CD14-positive monocyte (primary cell): ENCODE measurements at regions not wholly inside any gene's neighbourhood (a gene's known extent, or its start where the extent isn't known, plus 50 kb on each side); places are given as distances from the start of the nearest gene placed in this dataset.

Experiments
- DNase-seq, 3 donors: peaks; one replicate each; pipeline ENCODE4 v3.0.0-alpha.2; 2011 to 2022
- H2AFZ ChIP-seq: 2 replicates; pipeline ENCODE4 v1.6.0; 2012; ENCODE audit warnings: mild to moderate bottlenecking, low read depth, low read length, inconsistent platforms; ENCODE audit not compliant: insufficient read depth, poor library complexity, severe bottlenecking
- H3K27ac ChIP-seq, 2 donors: 1 replicate in 1 of 2; 2 replicates in 1 of 2; pipeline ENCODE4 v1.5.1; 2012 to 2013; ENCODE audit warnings: low read length in 2 of 2, control low read depth in 1 of 2, inconsistent platforms in 1 of 2, low read depth in 1 of 2, mild to moderate bottlenecking in 1 of 2
- H3K27me3 ChIP-seq, 2 donors: one replicate each; pipeline versions ENCODE4 v1.6.0 to v1.6.1; 2011 to 2013; ENCODE audit warnings: low read length in 2 of 2; ENCODE audit not compliant: control insufficient read depth in 2 of 2, insufficient read depth in 2 of 2
- H3K36me3 ChIP-seq, 2 donors: replicated peaks in 1 of 2; 1 replicate in 1 of 2; 2 replicates in 1 of 2; pipeline versions ENCODE4 v1.5.1 to v1.6.1; 2012 to 2013; ENCODE audit warnings: low read length in 2 of 2, control low read depth in 1 of 2, inconsistent platforms in 1 of 2, mild to moderate bottlenecking in 1 of 2; ENCODE audit not compliant: insufficient read depth in 2 of 2, control insufficient read depth in 1 of 2
- H3K4me1 ChIP-seq, 2 donors: 1 replicate in 1 of 2; 2 replicates in 1 of 2; pipeline versions ENCODE4 v1.5.1 to v1.6.1; 2012 to 2013; ENCODE audit warnings: low read length in 2 of 2, control low read depth in 1 of 2, inconsistent platforms in 1 of 2, mild to moderate bottlenecking in 1 of 2, moderate library complexity in 1 of 2; ENCODE audit not compliant: insufficient read depth in 2 of 2, control insufficient read depth in 1 of 2
- H3K4me2 ChIP-seq: replicated peaks from 2 replicates; pipeline ENCODE3; 2012; ENCODE audit warnings: low read length, moderate library complexity, mild to moderate bottlenecking; ENCODE audit not compliant: poor library complexity, severe bottlenecking; ENCODE audit errors: extremely low read depth
- H3K4me3 ChIP-seq, 3 experiments: fragments of 200-600 bp in 1 of 3; sonication (generic) in 1 of 3; replicated peaks in 1 of 3; 1 replicate in 2 of 3; 2 replicates in 1 of 3; pipeline ENCODE4 v1.5.1; 2011 to 2013; ENCODE audit warnings: low read length in 3 of 3, mild to moderate bottlenecking in 3 of 3, control low read depth in 2 of 3, low read depth in 2 of 3, inconsistent platforms in 1 of 3, moderate library complexity in 1 of 3
- H3K79me2 ChIP-seq: 2 replicates; pipeline ENCODE4 v1.6.0; 2012; ENCODE audit warnings: mild to moderate bottlenecking, control low read depth, inconsistent platforms, low read length, moderate library complexity; ENCODE audit not compliant: insufficient read depth
- H3K9ac ChIP-seq: 2 replicates; pipeline ENCODE4 v1.6.0; 2017; ENCODE audit warnings: low read length, mild to moderate bottlenecking; ENCODE audit not compliant: insufficient read depth, poor library complexity, severe bottlenecking
- H3K9me3 ChIP-seq, 2 donors: replicated peaks in 1 of 2; 1 replicate in 1 of 2; 2 replicates in 1 of 2; pipeline versions ENCODE4 v1.5.1 to v1.6.1; 2012 to 2013; ENCODE audit warnings: low read length in 2 of 2, control low read depth in 1 of 2; ENCODE audit not compliant: control insufficient read depth in 1 of 2, insufficient read depth in 1 of 2
- H4K20me1 ChIP-seq: 2 replicates; pipeline ENCODE4 v1.6.0; 2012; ENCODE audit warnings: mild to moderate bottlenecking, low read length, control low read depth, moderate library complexity; ENCODE audit not compliant: insufficient read depth
- H3K27ac Mint-ChIP-seq, 7 donors: one replicate each; pipeline ENCODE4 v1.8.0; 2020; ENCODE audit warnings: mild to moderate bottlenecking in 7 of 7, mixed read lengths in 7 of 7, moderate library complexity in 6 of 7, inconsistent platforms in 2 of 7
- H3K27me3 Mint-ChIP-seq, 3 donors: one replicate each; pipeline ENCODE4 v1.8.0; 2021 to 2022; ENCODE audit warnings: low read depth in 3 of 3, mild to moderate bottlenecking in 3 of 3, mixed read lengths in 3 of 3, moderate library complexity in 3 of 3, inconsistent platforms in 1 of 3
- H3K36me3 Mint-ChIP-seq, 2 donors: one replicate each; pipeline ENCODE4 v1.8.0; 2020; ENCODE audit warnings: mixed read lengths in 2 of 2, inconsistent platforms in 1 of 2, mild to moderate bottlenecking in 1 of 2
- H3K4me1 Mint-ChIP-seq: one replicate; pipeline ENCODE4 v1.8.0; 2020; ENCODE audit warnings: mild to moderate bottlenecking, mixed read lengths
- H3K4me3 Mint-ChIP-seq, 2 donors: one replicate each; pipeline ENCODE4 v1.8.0; 2020; ENCODE audit warnings: mild to moderate bottlenecking in 2 of 2, mixed read lengths in 2 of 2, moderate library complexity in 1 of 2
- H3K9me3 Mint-ChIP-seq, 7 donors: one replicate each; pipeline ENCODE4 v1.8.0; 2020 to 2022; ENCODE audit warnings: mixed read lengths in 7 of 7, mild to moderate bottlenecking in 6 of 7, moderate library complexity in 6 of 7, inconsistent platforms in 2 of 7
- WGBS: methylation state at CpG from one replicate; pipeline ENCODE4 v1.1.5; 2013; ENCODE audit warnings: missing lambda C conversion rate; ENCODE audit not compliant: insufficient coverage; 5-methylcytosine and 5-hydroxymethylcytosine counted together
- intact Hi-C, 2 donors: fragments of 100-400 bp; cut with micrococcal nuclease; formaldehyde crosslinking; loops; one replicate each; pipeline versions ENCODE4 v1.15.0 to v1.15.1; 2023
- TF ChIP-seq, protein P1 (sequence below): fragments of 200-600 bp; IDR thresholded peaks from one replicate; pipeline ENCODE4 v1.8.0; 2022; ENCODE audit warnings: antibody characterized with exemption, mild to moderate bottlenecking

DNA sequence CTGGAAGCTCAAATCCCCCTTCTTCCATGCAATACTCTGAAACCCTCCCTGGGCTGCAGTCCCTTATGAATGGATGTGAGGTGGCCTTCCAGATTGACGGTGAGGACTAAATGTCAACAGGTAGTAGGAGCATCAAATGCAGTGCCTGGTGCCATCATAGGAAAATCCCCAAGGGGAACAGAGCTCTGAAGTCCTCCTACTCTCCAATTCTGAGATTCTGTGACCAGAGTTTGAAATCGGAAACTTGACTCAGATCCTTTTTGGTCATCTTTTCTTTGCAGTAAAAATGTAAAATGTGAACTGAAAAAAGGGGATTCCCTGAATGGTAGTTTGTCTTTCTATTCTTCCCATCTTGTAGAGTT lies 68.8 kb upstream of the TJP1 start:
- TF ChIP-seq, protein P1, sequence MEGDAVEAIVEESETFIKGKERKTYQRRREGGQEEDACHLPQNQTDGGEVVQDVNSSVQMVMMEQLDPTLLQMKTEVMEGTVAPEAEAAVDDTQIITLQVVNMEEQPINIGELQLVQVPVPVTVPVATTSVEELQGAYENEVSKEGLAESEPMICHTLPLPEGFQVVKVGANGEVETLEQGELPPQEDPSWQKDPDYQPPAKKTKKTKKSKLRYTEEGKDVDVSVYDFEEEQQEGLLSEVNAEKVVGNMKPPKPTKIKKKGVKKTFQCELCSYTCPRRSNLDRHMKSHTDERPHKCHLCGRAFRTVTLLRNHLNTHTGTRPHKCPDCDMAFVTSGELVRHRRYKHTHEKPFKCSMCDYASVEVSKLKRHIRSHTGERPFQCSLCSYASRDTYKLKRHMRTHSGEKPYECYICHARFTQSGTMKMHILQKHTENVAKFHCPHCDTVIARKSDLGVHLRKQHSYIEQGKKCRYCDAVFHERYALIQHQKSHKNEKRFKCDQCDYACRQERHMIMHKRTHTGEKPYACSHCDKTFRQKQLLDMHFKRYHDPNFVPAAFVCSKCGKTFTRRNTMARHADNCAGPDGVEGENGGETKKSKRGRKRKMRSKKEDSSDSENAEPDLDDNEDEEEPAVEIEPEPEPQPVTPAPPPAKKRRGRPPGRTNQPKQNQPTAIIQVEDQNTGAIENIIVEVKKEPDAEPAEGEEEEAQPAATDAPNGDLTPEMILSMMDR = no peak
- Histone ChIP-seq H2AFZ (no peak overlapping the region), H3K27me3 (peaks cover 2 to 5% of the 10 kb centered on the region in 2 donors), H3K9me3 (no peaks in the 10 kb centered on the region), H3K79me2 (no peaks in the 10 kb centered on the region), H3K9ac (no peak overlapping the region), H3K4me1 (no peaks in the 10 kb centered on the region), H3K4me2 (no peak overlapping the region), H4K20me1 (no peaks in the 10 kb centered on the region), H3K36me3 (no peaks in the 10 kb centered on the region), H3K27ac (no peak overlapping the region), H3K4me3 (no peak overlapping the region)
- no peak for DNase-seq
- Mint-ChIP-seq H3K9me3 (peaks cover 0 to 7% (median 2%) of the 10 kb centered on the region in 7 donors), H3K4me3 (no peak overlapping the region), H3K36me3 (no peaks in the 10 kb centered on the region), H3K4me1 (no peaks in the 10 kb centered on the region), H3K27me3 (peaks cover 3 to 8% (median 4%) of the 10 kb centered on the region in 3 donors), H3K27ac (no peak overlapping the region)
- no CpG with 5 or more reads among the region's 2 CpGs for WGBS
- intact Hi-C loops = no loop called here

DNA sequence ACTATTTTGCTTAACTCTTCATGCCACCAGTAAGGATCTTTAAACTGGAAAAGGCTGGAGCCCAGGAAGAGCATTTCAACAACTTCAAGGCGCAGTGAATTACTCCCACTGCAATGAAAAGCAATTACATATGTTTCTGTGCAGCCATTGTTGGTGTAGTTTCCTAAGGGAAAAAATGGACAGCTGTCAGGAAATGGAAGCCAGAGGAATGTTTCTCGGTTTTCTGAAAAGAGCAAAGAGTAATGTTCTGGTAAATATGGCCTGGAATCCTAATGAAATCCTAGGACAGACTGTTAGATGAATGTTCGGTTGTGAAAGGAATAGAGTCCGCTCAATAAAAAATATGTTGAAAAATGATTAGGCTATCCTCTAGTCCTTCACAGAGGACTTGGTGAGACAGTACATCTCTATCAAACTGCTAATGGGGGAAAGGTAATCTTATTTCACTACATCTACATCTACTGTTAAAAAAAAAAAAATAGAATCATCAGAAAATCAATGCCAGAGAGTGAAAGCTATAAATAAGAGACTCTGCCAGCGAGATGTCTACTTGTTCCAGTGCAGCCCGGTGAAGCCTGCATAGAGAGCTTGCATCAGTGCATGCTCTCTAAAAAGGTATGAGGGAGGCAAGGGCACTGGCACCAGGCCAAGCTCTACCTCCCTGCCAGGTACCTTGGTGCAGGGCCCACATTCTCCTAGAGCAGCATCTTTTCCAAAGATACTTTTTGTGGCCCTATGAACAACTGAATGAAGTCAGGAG lies 68.2 kb upstream of the TJP1 start:
- Histone ChIP-seq H3K9ac (no peak overlapping the region), H3K9me3 (no peaks in the 10 kb centered on the region), H3K27me3 (peaks cover 2 to 5% of the 10 kb centered on the region in 2 donors), H3K4me1 (no peaks in the 10 kb centered on the region), H3K27ac (no peak overlapping the region), H3K79me2 (no peaks in the 10 kb centered on the region), H3K4me2 (no peak overlapping the region), H2AFZ (no peak overlapping the region), H3K4me3 (no peak overlapping the region), H3K36me3 (no peaks in the 10 kb centered on the region), H4K20me1 (no peaks in the 10 kb centered on the region)
- intact Hi-C loops = no loop called here
- TF ChIP-seq, protein P1 = no peak
- no peak overlapping the region for H3K27ac Mint-ChIP-seq
- no peak for DNase-seq
- H3K4me3 Mint-ChIP-seq = no peak overlapping the region
- peaks cover 3 to 8% (median 4%) of the 10 kb centered on the region in 3 donors for H3K27me3 Mint-ChIP-seq
- H3K36me3 Mint-ChIP-seq = no peaks in the 10 kb centered on the region
- peaks cover 0 to 7% (median 1%) of the 10 kb centered on the region in 7 donors for H3K9me3 Mint-ChIP-seq
- 58% methylated on average over 1 of the region's 6 CpGs for WGBS
- no peaks in the 10 kb centered on the region for H3K4me1 Mint-ChIP-seq
